ENCODE measurements at regions not wholly inside any gene's neighbourhood (a gene's known extent, or its start where the extent isn't known, plus 50 kb on each side); places are given as distances from the start of the nearest gene placed in this dataset.

DNA sequence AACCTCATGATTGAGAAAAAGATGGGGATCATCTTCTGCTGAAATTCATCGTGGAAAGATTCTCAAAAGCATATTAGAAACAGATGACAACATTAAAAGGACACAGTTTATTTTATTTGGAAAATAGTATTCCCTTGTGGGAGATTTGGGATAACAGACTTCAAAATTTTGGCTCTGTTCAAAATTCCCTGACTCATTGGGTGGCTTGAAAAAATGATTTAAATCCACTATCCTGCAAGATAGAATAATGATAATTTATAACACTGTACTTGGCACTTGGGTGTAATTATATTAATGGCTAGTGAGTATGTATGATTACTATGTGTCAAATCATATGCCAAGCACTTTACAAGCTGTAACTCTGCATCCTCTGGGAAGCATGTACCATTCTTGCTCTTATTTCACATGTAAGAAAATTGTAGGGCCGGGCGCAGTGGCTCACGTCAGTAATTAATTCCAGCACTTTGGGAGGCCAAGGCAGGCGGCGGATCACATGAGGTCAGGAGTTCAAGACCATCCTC is 128.8 kb downstream of the LMNTD1 start:
- Histone ChIP-seq H3K36me3 (ENCODE audit: control insufficient read depth in 4 of 4, insufficient read depth in 3 of 4, low read depth in 1 of 4, low read length in 3 of 4) (no peaks in the 10 kb centered on the region), H3K9ac (ENCODE audit: low read depth in 1 of 2, low read length in 2 of 2) (no peak overlapping the region), H3K4me3 (ENCODE audit: low read depth in 1 of 3, low read length in 3 of 3) (no peak overlapping the region), H3K9me3 (ENCODE audit: control insufficient read depth in 4 of 4, low read length in 3 of 4) (no peaks in the 10 kb centered on the region), H3K4me1 (ENCODE audit: control insufficient read depth in 4 of 4, insufficient read depth in 4 of 4, low read length in 3 of 4) (no peaks in the 10 kb centered on the region), H3K27ac (ENCODE audit: low read depth in 1 of 2, low read length in 2 of 2) (no peak overlapping the region), H3K27me3 (ENCODE audit: control insufficient read depth in 4 of 4, insufficient read depth in 4 of 4, low read length in 3 of 4) (no peaks in the 10 kb centered on the region)
- TF ChIP-seq HNF4A (conservative IDR thresholded peaks at IDR 0.05) (no peak), EGR1 (IDR thresholded peaks at IDR 0.05; ENCODE audit: low read depth in 2 of 2) (no peak), FOXA2 (IDR thresholded peaks at IDR 0.05) (no peak), RXRA (IDR thresholded peaks at IDR 0.05) (no peak), JUND (IDR thresholded peaks at IDR 0.05) (no peak), TAF1 (conservative IDR thresholded peaks at IDR 0.05) (no peak), FOXA1 (IDR thresholded peaks at IDR 0.05) (no peak), RAD21 (IDR thresholded peaks at IDR 0.05) (no peak)
- TF ChIP-seq, protein P1, sequence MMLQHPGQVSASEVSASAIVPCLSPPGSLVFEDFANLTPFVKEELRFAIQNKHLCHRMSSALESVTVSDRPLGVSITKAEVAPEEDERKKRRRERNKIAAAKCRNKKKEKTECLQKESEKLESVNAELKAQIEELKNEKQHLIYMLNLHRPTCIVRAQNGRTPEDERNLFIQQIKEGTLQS (IDR thresholded peaks at IDR 0.05) = no peak
- TF ChIP-seq, protein P2, sequence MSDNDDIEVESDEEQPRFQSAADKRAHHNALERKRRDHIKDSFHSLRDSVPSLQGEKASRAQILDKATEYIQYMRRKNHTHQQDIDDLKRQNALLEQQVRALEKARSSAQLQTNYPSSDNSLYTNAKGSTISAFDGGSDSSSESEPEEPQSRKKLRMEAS (IDR thresholded peaks at IDR 0.05) = no peak
- DNase-seq (ENCODE audit: low spot score) = no peak
- 89% methylated on average over 6 of the region's 6 CpGs for WGBS

DNA sequence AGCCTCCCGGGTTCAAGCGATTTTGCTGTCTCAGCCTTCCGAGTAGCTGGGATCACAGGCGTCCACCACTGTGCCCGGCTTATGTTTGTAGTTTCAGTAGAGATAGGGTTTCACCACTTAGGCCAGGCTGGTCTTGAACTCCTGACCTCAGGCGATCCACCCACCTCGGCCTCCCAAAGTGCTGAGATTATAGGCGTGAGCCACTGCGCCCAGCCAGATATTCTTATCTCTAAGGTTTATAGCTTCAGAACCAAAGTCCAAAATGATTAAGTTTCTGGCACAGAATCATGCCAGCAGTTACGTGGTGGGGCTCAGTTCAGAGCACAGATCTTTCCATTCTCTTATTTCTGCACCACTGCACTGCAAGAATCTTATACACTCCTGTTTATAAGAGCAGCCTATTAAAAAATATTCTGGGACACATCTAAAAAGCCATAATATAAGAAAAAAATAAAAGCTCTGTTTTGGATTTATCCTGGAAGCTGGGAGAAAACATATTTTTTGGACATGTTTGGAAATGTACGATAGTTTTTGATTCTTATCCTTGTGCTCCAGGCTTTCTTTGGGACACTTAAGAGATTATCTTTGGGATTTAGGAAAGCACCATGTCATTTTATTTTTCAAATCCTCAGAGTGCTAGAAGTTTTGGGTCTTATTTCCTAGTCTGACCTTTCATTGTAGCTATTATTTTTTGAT is 129.6 kb downstream of the LMNTD1 start:
- Histone ChIP-seq H3K4me1 (ENCODE audit: control insufficient read depth in 4 of 4, insufficient read depth in 4 of 4, low read length in 3 of 4) (no peaks in the 10 kb centered on the region), H3K27ac (ENCODE audit: low read depth in 1 of 2, low read length in 2 of 2) (no peak overlapping the region), H3K9me3 (ENCODE audit: control insufficient read depth in 4 of 4, low read length in 3 of 4) (no peaks in the 10 kb centered on the region), H3K27me3 (ENCODE audit: control insufficient read depth in 4 of 4, insufficient read depth in 4 of 4, low read length in 3 of 4) (no peaks in the 10 kb centered on the region), H3K36me3 (ENCODE audit: control insufficient read depth in 4 of 4, insufficient read depth in 3 of 4, low read depth in 1 of 4, low read length in 3 of 4) (no peaks in the 10 kb centered on the region), H3K9ac (ENCODE audit: low read depth in 1 of 2, low read length in 2 of 2) (no peak overlapping the region), H3K4me3 (ENCODE audit: low read depth in 1 of 3, low read length in 3 of 3) (no peak overlapping the region)
- DNase-seq (ENCODE audit: low spot score) = no peak
- WGBS = 57% methylated on average over 11 of the region's 11 CpGs
- TF ChIP-seq YY1 (IDR thresholded peaks at IDR 0.05) (no peak), NR2F2 (IDR thresholded peaks at IDR 0.05) (no peak)
- TF ChIP-seq, protein P3, sequence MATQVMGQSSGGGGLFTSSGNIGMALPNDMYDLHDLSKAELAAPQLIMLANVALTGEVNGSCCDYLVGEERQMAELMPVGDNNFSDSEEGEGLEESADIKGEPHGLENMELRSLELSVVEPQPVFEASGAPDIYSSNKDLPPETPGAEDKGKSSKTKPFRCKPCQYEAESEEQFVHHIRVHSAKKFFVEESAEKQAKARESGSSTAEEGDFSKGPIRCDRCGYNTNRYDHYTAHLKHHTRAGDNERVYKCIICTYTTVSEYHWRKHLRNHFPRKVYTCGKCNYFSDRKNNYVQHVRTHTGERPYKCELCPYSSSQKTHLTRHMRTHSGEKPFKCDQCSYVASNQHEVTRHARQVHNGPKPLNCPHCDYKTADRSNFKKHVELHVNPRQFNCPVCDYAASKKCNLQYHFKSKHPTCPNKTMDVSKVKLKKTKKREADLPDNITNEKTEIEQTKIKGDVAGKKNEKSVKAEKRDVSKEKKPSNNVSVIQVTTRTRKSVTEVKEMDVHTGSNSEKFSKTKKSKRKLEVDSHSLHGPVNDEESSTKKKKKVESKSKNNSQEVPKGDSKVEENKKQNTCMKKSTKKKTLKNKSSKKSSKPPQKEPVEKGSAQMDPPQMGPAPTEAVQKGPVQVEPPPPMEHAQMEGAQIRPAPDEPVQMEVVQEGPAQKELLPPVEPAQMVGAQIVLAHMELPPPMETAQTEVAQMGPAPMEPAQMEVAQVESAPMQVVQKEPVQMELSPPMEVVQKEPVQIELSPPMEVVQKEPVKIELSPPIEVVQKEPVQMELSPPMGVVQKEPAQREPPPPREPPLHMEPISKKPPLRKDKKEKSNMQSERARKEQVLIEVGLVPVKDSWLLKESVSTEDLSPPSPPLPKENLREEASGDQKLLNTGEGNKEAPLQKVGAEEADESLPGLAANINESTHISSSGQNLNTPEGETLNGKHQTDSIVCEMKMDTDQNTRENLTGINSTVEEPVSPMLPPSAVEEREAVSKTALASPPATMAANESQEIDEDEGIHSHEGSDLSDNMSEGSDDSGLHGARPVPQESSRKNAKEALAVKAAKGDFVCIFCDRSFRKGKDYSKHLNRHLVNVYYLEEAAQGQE (IDR thresholded peaks at IDR 0.05) = no peak

DNA sequence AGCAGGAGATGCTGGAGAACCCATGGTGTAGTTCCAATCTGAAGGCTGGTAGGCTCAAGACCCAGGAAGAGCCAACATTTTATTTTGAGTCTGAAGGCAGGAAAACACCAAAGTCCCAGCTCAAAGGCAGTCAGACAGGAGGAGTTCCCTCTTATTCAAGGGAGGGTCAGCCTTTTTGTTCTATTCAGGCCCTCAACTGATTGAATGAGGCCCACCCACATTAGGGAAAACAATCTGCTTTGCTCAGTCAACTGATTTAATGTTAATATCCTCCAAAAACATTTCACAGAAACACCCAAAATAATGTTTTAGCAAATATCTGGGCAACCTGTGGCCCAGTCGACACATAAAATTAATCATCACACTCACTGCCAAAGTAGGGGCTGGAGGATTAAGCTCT is 130.8 kb downstream of the LMNTD1 start:
- H3K9me3 ChIP-seq (ENCODE audit: control insufficient read depth in 4 of 4, low read length in 3 of 4) = no peaks in the 10 kb centered on the region
- H3K9ac ChIP-seq (ENCODE audit: low read depth in 1 of 2, low read length in 2 of 2) = no peak overlapping the region
- TF ChIP-seq HNF4A (conservative IDR thresholded peaks at IDR 0.05) (no peak), EGR1 (IDR thresholded peaks at IDR 0.05; ENCODE audit: low read depth in 2 of 2) (no peak), SP1 (IDR thresholded peaks at IDR 0.05) (no peak), NR2F2 (IDR thresholded peaks at IDR 0.05) (no peak), FOXA1 (IDR thresholded peaks at IDR 0.05) (no peak)
- TF ChIP-seq, protein P2 (IDR thresholded peaks at IDR 0.05) = no peak
- TF ChIP-seq, protein P4, sequence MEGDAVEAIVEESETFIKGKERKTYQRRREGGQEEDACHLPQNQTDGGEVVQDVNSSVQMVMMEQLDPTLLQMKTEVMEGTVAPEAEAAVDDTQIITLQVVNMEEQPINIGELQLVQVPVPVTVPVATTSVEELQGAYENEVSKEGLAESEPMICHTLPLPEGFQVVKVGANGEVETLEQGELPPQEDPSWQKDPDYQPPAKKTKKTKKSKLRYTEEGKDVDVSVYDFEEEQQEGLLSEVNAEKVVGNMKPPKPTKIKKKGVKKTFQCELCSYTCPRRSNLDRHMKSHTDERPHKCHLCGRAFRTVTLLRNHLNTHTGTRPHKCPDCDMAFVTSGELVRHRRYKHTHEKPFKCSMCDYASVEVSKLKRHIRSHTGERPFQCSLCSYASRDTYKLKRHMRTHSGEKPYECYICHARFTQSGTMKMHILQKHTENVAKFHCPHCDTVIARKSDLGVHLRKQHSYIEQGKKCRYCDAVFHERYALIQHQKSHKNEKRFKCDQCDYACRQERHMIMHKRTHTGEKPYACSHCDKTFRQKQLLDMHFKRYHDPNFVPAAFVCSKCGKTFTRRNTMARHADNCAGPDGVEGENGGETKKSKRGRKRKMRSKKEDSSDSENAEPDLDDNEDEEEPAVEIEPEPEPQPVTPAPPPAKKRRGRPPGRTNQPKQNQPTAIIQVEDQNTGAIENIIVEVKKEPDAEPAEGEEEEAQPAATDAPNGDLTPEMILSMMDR (IDR thresholded peaks at IDR 0.05; ENCODE audit: low read depth, low read length, missing input control) = no peak
- H3K27me3 ChIP-seq (ENCODE audit: control insufficient read depth in 4 of 4, insufficient read depth in 4 of 4, low read length in 3 of 4) = no peaks in the 10 kb centered on the region
- no peak overlapping the region for H3K4me3 ChIP-seq (ENCODE audit: low read depth in 1 of 3, low read length in 3 of 3)
- no peak for DNase-seq (ENCODE audit: low spot score)
- WGBS = 84% methylated on average over 1 of the region's 1 CpG
- H3K27ac ChIP-seq (ENCODE audit: low read depth in 1 of 2, low read length in 2 of 2) = no peak overlapping the region
- H3K4me1 ChIP-seq (ENCODE audit: control insufficient read depth in 4 of 4, insufficient read depth in 4 of 4, low read length in 3 of 4) = no peaks in the 10 kb centered on the region
- no peaks in the 10 kb centered on the region for H3K36me3 ChIP-seq (ENCODE audit: control insufficient read depth in 4 of 4, insufficient read depth in 3 of 4, low read depth in 1 of 4, low read length in 3 of 4)

Measured in liver (tissue), 8 donors.